VCaP (cell line): ENCODE measurements at regions not wholly inside any gene's neighbourhood (a gene's known extent, or its start where the extent isn't known, plus 50 kb on each side); places are given as distances from the start of the nearest gene placed in this dataset.
"Not testable (repeated sequence)": the region's sequence is repeated elsewhere in the genome, so short reads cannot be mapped to it uniquely, and the experiment has no call there.

ENCODE experiments used
- H3K27ac ChIP-seq: fragments of 450-650 bp; 2 replicates; pipeline ENCODE4 v1.5.1; 2017
- TF ChIP-seq, protein P1 (sequence below): fragments of 450-650 bp; conservative IDR thresholded peaks from 2 replicates; pipeline ENCODE4 v1.5.1; 2017; ENCODE audit warnings: mild to moderate bottlenecking, moderate library complexity

DNA sequence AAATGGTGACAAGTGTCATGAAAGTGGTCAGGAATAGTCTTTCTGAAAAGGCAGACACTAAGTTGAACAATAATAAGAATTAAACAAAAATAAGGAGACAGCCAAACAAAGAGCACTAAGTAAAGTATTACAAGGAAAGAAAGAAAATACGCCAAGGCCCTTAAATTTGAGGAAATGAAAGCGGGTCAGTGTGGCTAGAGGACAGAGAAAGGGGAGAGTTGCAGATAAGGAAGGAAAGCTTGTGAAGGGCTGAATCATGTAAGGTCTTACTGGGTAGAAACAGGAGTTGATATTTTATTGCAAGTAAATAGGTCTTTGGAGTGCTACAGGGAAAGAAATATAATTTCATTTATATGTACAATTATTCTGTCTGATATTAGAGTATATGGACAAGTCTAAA lies 732.1 kb downstream of the EPHA7 start:
- no peak overlapping the region for H3K27ac ChIP-seq
- TF ChIP-seq, protein P1, sequence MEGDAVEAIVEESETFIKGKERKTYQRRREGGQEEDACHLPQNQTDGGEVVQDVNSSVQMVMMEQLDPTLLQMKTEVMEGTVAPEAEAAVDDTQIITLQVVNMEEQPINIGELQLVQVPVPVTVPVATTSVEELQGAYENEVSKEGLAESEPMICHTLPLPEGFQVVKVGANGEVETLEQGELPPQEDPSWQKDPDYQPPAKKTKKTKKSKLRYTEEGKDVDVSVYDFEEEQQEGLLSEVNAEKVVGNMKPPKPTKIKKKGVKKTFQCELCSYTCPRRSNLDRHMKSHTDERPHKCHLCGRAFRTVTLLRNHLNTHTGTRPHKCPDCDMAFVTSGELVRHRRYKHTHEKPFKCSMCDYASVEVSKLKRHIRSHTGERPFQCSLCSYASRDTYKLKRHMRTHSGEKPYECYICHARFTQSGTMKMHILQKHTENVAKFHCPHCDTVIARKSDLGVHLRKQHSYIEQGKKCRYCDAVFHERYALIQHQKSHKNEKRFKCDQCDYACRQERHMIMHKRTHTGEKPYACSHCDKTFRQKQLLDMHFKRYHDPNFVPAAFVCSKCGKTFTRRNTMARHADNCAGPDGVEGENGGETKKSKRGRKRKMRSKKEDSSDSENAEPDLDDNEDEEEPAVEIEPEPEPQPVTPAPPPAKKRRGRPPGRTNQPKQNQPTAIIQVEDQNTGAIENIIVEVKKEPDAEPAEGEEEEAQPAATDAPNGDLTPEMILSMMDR, result no peak

GRCh38 chr6:92684386-92684785 lies 735.0 kb downstream of the EPHA7 start:
- TF ChIP-seq, protein P1, result no peak

DNA sequence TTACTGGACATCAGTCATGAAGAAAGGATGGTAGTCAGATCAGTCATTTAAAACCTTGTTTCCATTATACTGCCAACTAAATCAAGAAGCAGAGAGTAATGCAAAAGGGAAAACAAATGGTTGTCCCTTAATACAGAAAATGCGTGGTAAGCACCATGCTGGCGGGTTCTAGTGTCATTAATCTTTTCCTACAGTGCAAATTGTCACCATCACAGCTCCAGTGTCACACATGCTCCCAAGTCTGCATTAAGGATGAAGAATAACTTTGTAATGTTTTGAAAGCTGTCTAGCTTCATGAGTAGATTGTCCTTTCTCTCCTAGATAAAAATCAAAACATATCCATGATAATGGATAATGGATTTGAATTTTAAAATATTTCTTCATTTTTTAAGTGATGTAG lies 735.6 kb downstream of the EPHA7 start:
- no peak overlapping the region for H3K27ac ChIP-seq
- TF ChIP-seq, protein P1, result no peak

More at GRCh38 chr6:92684386-92684785, 735.0 kb downstream of the EPHA7 start:
- H3K27ac ChIP-seq, result no peak overlapping the region

- peak overlapping the region; percentile 25 for H3K27ac ChIP-seq
- TF ChIP-seq, protein P1, result no peak
Measured at GRCh38 chr6:92682516-92683398, 736.6 kb downstream of the EPHA7 start.

DNA sequence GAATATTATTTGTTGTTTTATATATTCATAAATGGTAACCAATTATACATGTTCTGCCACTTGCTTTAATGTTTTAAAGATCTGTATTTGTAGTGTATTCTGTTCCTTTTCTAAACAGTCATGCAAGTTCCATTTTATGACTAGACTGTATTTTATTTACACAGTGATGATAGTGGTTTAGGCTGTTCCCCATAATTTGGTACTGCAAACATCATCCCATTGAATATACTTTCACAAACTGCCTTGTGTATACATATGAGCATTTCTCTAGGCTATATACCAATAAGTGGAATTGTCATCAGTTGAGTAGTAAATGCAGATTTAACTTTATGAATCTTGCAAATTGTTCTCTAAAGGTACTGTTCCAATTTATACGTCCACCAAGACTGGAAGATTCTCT lies 738.0 kb downstream of the EPHA7 start:
- TF ChIP-seq, protein P1, result no peak
- H3K27ac ChIP-seq, result peak overlapping the region; percentile 25

DNA sequence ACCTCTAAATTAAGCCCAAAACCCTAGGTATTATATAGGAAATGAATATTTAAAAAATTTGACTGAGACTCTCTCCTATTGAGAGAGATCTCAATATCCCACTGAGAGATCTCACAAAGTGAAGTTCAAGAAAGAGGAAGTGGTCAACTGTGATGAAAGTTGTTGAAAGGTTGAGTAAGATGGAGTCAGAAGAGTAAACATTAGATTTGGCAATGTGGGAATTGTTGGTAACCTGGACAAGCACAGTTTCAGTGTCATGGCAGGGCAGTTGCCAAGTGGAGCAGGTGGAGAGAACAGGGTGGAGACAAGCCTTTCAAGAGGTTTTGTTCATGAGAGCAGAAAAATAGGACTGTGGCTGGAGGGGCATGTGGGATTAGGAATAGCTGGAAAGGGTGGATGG lies 747.9 kb downstream of the EPHA7 start:
- not testable (repeated sequence) for H3K27ac ChIP-seq

- H3K27ac ChIP-seq, result no peak overlapping the region
- TF ChIP-seq, protein P1, result no peak
Measured at GRCh38 chr6:92667843-92668242, 751.5 kb downstream of the EPHA7 start.
